Liver (tissue), 3 donors: ENCODE measurements at regions not wholly inside any gene's neighbourhood (a gene's known extent, or its start where the extent isn't known, plus 50 kb on each side); places are given as distances from the start of the nearest gene placed in this dataset.

Experiments
- ATF3 ChIP-seq: IDR thresholded peaks from 2 replicates; pipeline ENCODE4 v1.6.1; 2016; ENCODE audit warnings: antibody characterized with exemption
- CTCF ChIP-seq: fragments of 150-350 bp; IDR thresholded peaks from 2 replicates; pipeline ENCODE4 v1.5.1; 2017; ENCODE audit warnings: improper control_type of control experiment, low read depth, low read length; ENCODE audit not compliant: missing input control
- SP1 ChIP-seq: IDR thresholded peaks from 2 replicates; pipeline ENCODE4 v1.6.1; 2018; ENCODE audit warnings: antibody characterized with exemption, mild to moderate bottlenecking
- TF ChIP-seq, protein P1 (sequence below): IDR thresholded peaks from 2 replicates; pipeline ENCODE4 v1.6.1; 2016; ENCODE audit warnings: antibody characterized with exemption
- donor health status: healthy.
- donor health status: healthy.

DNA sequence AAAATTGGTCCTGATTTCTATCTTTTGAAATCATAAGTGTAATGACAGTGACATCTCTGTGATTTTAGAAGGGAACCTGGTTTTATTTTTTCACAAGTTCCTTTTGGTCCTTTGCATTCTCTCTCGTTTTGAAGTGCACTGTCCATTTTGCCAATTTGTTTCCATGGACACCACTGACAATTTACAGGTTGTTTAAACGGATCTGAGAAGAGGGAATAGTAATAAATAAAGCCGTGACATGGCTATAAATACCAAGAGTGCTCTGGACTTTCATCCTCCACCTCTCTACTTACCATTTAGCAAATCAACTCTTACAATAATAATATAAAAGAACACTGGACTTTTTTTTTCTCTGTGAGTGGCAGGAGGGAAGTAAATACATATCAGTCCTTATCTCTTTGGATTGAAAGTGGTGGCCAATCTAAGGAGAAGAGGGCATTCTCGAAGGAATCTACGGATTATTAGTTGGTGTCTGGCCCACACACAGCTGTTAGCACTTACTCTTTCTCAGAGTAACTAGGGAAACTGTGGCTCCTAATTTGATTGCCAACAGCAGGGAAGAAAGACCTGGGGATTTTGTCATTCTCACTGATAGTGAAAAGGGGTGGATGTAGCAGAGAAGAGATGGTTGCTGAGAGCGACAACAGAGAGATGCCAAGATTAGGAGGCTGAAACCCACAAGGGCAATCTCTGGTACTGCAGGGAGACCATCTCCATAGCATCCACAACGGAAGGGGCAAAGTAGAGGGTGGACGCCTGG, 108.7 kb upstream of the FSHR start:
- no peak for TF ChIP-seq CTCF
- TF ChIP-seq ATF3 = no peak
- TF ChIP-seq SP1 = no peak
- TF ChIP-seq, protein P1, sequence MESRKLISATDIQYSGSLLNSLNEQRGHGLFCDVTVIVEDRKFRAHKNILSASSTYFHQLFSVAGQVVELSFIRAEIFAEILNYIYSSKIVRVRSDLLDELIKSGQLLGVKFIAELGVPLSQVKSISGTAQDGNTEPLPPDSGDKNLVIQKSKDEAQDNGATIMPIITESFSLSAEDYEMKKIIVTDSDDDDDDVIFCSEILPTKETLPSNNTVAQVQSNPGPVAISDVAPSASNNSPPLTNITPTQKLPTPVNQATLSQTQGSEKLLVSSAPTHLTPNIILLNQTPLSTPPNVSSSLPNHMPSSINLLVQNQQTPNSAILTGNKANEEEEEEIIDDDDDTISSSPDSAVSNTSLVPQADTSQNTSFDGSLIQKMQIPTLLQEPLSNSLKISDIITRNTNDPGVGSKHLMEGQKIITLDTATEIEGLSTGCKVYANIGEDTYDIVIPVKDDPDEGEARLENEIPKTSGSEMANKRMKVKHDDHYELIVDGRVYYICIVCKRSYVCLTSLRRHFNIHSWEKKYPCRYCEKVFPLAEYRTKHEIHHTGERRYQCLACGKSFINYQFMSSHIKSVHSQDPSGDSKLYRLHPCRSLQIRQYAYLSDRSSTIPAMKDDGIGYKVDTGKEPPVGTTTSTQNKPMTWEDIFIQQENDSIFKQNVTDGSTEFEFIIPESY = no peak
